Nephron progenitor cell (in vitro differentiated cells): ENCODE measurements at regions not wholly inside any gene's neighbourhood (a gene's known extent, or its start where the extent isn't known, plus 50 kb on each side); places are given as distances from the start of the nearest gene placed in this dataset.
A peak's percentile ranks its signal among the peaks of the same experiment; 100 is the strongest.

Source experiments
- DNase-seq: peaks from one replicate; pipeline ENCODE4 v3.0.0; 2021
- H3K27ac Mint-ChIP-seq: 2 replicates; pipeline ENCODE4 v1.8.0; 2021; ENCODE audit warnings: mild to moderate bottlenecking, moderate library complexity, mixed read lengths
- H3K27me3 Mint-ChIP-seq: 2 replicates; pipeline ENCODE4 v1.8.0; 2021; ENCODE audit warnings: mild to moderate bottlenecking, low read depth, mixed read lengths; ENCODE audit not compliant: poor library complexity
- H3K36me3 Mint-ChIP-seq: 2 replicates; pipeline ENCODE4 v1.8.0; 2021; ENCODE audit warnings: low read depth, mixed read lengths
- H3K4me1 Mint-ChIP-seq: 2 replicates; pipeline ENCODE4 v1.8.0; 2021; ENCODE audit warnings: mixed read lengths
- H3K4me3 Mint-ChIP-seq: 2 replicates; pipeline ENCODE4 v1.8.0; 2021; ENCODE audit warnings: mild to moderate bottlenecking, moderate library complexity, mixed read lengths
- H3K9me3 Mint-ChIP-seq: 2 replicates; pipeline ENCODE4 v1.8.0; 2021; ENCODE audit warnings: mild to moderate bottlenecking, moderate library complexity, mixed read lengths
- TF ChIP-seq, protein P1 (sequence below): fragments of 200-600 bp; sonication (generic); IDR thresholded peaks from 2 replicates; pipeline ENCODE4 v1.5.0; 2021; ENCODE audit warnings: antibody characterized with exemption

DNA sequence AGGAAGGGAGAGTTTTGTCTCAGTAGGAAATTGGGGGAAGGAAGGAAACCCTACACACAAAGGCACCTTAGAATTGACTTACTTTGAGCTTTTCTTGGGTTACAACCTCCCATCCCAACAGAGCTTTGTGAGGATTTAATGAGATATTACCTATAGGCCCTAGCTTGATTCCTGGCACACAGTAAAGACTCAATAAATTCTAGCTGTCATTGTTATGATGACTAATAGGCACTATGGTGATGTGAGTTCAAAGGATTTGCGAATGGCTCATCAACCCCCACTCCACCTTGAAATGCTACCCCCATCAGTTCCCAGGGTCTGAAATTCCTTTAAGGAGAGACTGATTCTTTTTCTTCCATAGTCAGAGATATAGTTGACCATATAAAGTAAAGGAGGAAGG, 67.9 kb upstream of the SMNDC1 start:
- no peak for DNase-seq
- no peak overlapping the region for H3K27ac Mint-ChIP-seq
- H3K4me3 Mint-ChIP-seq, result no peak overlapping the region
- peaks cover 78% of the 10 kb centered on the region for H3K4me1 Mint-ChIP-seq
- peaks cover 5% of the 10 kb centered on the region for H3K27me3 Mint-ChIP-seq
- no peaks in the 10 kb centered on the region for H3K9me3 Mint-ChIP-seq
- TF ChIP-seq, protein P1, sequence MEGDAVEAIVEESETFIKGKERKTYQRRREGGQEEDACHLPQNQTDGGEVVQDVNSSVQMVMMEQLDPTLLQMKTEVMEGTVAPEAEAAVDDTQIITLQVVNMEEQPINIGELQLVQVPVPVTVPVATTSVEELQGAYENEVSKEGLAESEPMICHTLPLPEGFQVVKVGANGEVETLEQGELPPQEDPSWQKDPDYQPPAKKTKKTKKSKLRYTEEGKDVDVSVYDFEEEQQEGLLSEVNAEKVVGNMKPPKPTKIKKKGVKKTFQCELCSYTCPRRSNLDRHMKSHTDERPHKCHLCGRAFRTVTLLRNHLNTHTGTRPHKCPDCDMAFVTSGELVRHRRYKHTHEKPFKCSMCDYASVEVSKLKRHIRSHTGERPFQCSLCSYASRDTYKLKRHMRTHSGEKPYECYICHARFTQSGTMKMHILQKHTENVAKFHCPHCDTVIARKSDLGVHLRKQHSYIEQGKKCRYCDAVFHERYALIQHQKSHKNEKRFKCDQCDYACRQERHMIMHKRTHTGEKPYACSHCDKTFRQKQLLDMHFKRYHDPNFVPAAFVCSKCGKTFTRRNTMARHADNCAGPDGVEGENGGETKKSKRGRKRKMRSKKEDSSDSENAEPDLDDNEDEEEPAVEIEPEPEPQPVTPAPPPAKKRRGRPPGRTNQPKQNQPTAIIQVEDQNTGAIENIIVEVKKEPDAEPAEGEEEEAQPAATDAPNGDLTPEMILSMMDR, result no peak
- no peaks in the 10 kb centered on the region for H3K36me3 Mint-ChIP-seq

DNA sequence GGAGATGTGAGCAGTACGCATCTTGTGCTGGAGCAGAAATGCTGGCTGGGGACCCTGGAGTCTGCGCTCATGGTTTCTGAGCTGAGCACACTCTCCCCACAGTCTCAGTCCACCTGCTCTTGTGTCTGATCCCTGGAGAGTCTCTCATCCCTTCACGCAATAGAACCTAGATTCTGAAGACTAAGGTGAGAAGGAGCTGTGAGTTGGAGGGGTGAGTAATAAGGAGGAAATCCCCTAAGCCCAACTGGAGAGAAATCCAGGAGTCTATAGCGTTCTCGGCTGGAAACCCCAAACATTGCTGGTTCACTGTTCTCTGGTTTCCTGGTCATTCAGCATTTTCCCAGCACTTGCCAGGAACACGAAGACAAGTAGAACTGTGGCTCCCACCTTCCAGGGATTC, 68.3 kb upstream of the SMNDC1 start:
- Mint-ChIP-seq H3K27ac (no peak overlapping the region), H3K36me3 (no peaks in the 10 kb centered on the region), H3K4me1 (peaks cover 80% of the 10 kb centered on the region), H3K27me3 (peaks cover 5% of the 10 kb centered on the region), H3K9me3 (no peaks in the 10 kb centered on the region), H3K4me3 (no peak overlapping the region)
- DNase-seq, result no peak
- TF ChIP-seq, protein P1, result no peak

DNA sequence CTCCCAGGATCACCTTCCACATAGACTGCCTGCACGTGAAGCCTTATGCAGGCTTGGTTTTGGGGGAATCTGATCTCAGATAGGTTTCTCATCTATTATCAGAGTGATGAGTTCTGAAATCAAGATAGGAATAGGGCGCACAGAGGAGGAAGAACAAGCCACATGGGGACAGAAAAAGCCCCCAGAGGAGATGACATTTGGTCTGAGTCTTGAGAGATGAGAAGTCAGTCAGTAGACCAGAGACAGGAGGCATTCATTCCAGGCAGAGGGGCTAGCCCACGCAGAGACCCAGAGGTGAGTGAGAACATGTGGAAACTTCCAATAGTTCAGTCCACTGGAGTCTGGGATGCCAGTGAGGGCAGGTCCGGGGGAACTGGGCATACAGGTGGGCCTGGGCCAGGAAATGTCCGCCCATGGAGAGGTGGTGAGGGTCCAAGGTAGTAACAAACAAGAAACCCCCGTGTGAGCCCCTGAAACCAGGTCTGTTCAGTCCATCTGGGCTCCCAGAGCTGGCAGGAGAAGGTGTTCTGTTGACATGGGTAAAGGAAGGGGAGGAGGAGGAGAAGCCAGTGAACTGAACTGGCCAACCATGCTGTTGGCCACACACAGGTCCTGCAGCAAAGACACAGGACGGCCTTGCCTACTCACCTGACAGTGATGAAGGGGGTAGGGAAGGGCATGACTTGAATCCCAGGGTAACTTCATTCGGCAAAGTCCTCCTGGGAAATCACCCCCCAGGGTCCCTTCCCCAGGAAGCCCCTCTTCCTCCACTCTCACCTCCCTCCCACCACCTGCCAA, 69.3 kb upstream of the SMNDC1 start:
- Mint-ChIP-seq H3K4me3 (no peak overlapping the region), H3K36me3 (no peaks in the 10 kb centered on the region), H3K27ac (peak overlapping the region; percentile 4), H3K4me1 (peaks cover 79% of the 10 kb centered on the region), H3K9me3 (no peaks in the 10 kb centered on the region), H3K27me3 (no peaks in the 10 kb centered on the region)
- TF ChIP-seq, protein P1, result no peak
- no peak for DNase-seq

DNA sequence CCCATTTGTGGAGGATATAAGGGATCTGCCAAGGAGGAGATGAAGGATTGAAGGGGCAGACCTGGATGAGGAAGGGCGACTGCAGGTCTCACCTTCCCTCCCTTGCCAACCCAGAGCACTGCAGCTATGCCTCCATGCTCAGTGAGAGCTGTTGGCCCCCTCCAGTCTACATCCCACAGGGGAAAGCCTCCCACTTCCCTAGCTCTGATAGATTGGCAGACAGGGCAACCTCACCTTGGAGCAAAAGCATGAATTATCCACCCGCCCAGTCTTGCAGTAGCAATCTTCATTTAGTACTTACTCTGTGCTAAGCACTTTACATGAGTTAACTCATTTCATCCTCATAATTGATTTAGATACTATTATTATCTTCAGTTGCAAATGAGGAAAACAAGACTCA, 70.4 kb upstream of the SMNDC1 start:
- TF ChIP-seq, protein P1, result no peak
- DNase-seq, result no peak
- no peaks in the 10 kb centered on the region for H3K36me3 Mint-ChIP-seq
- H3K4me3 Mint-ChIP-seq, result no peak overlapping the region
- H3K27ac Mint-ChIP-seq, result no peak overlapping the region
- no peaks in the 10 kb centered on the region for H3K9me3 Mint-ChIP-seq
- peaks cover 77% of the 10 kb centered on the region for H3K4me1 Mint-ChIP-seq
- peaks cover 5% of the 10 kb centered on the region for H3K27me3 Mint-ChIP-seq

DNA sequence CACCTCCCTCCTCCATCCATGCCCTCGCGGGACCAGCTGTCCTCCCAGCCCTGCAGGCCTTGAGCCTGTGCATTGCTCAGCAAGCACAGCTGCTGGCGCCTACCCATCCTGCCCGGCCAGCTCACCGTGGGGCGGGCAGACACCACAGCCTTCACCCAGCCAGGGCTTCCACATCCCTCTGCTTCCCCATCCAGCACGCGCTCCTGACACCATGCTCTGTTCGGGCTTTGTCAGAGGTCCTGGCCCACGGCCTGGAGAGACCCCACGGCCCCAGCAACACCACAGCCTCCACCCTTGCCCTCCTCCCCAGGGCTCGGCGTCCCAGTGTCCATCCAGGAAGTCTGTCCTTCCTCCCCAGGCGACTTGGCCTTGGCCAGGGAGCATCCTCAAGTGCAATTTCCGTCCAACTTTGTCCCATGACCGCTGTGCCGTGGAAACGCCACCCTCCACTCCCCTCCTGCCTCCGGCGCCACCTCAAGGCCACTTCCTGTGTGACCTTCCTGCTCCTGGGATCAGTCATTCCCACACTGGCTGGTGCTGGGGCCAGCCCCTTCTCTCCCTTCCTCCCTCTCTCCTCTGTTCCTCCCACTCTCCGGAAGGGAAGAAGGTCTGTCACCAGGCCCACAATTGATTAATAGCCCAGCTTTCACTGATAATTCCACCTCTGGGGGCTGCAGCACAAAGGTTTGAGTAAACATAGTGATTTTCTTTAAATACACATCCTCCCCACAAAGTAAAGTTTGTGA, 71.5 kb upstream of the SMNDC1 start:
- H3K9me3 Mint-ChIP-seq, result no peaks in the 10 kb centered on the region

More for the DNA sequence above, 71.5 kb upstream of the SMNDC1 start:
- H3K27ac Mint-ChIP-seq, result peak overlapping the region; percentile 93
- DNase-seq, result peak; percentile 38
- no peaks in the 10 kb centered on the region for H3K36me3 Mint-ChIP-seq
- H3K27me3 Mint-ChIP-seq, result peaks cover 5% of the 10 kb centered on the region
- H3K4me1 Mint-ChIP-seq, result peaks cover 67% of the 10 kb centered on the region
- TF ChIP-seq, protein P1, result no peak
- no peak overlapping the region for H3K4me3 Mint-ChIP-seq
